NCI-H1105 (cell line): ENCODE measurements at regions not wholly inside any gene's neighbourhood (a gene's known extent, or its start where the extent isn't known, plus 50 kb on each side); places are given as distances from the start of the nearest gene placed in this dataset.
"Not testable (repeated sequence)": the region's sequence is repeated elsewhere in the genome, so short reads cannot be mapped to it uniquely, and the experiment has no call there.

ENCODE experiments used
- DNase-seq: peaks from one replicate; lab custom pipeline; 2025; lab: John Stamatoyannopoulos, UW

DNA sequence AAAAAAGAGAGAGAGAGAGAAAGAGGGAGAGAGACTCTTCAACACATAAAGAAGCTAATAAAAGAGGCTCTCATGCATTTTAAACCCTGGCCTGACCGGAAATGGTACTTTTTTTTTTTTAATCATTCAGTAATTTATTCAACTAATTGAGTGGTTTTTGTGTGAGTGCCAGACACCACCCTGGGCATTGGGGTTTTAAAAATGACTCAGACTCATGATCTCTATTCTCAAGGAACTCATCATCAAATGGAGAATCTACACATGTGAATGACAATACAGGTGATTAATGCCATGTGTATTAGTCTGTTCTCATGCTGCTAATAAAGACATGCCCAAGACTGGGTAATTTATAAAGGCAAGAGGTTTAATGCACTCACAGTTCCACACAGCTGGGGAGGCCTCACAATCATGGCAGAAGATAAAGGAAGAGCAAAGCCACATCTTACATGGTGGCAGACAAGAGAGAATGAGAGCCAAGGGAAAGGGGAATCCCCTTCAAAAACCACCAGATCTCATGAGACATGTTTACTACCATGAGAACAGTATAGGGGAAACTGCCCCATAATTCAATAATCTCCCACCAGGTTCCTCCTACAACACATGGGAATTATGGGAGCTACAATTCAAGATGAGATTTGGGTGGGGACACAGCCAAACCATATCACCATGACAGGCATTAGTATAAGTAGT lies 158.5 kb upstream of the AUTS2 start:
- no peak for DNase-seq

DNA sequence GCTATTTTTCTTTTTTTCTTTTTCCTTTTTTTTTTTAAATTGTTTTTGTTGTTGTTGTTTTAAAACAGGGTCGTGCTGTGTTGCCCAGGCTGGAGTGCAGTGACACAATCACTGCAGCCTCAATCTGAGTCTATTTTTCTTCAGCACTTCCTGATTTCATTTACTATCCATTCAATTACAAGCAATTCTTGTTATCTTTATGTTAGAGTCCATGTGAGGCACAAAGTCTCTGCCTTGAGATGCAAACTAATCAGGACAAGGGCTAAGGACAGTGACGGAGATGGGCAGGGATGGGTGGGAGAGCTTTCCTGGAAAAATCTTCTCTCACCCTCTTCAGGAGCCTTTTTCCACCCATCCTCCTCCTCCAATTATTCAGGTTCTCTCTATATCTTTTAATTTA lies 157.3 kb upstream of the AUTS2 start:
- no peak for DNase-seq

- DNase-seq = no peak
Observed at GRCh38 chr7:69443136-69443535, 155.1 kb upstream of the AUTS2 start.

GRCh38 chr7:69445541-69445940 lies 152.7 kb upstream of the AUTS2 start:
- DNase-seq = no peak

GRCh38 chr7:69446213-69446612 lies 152.1 kb upstream of the AUTS2 start:
- DNase-seq = not testable (repeated sequence)

GRCh38 chr7:69448071-69448470 lies 150.2 kb upstream of the AUTS2 start:
- DNase-seq = no peak

- no peak for DNase-seq
Observed at GRCh38 chr7:69450456-69450855, 147.8 kb upstream of the AUTS2 start.

DNA sequence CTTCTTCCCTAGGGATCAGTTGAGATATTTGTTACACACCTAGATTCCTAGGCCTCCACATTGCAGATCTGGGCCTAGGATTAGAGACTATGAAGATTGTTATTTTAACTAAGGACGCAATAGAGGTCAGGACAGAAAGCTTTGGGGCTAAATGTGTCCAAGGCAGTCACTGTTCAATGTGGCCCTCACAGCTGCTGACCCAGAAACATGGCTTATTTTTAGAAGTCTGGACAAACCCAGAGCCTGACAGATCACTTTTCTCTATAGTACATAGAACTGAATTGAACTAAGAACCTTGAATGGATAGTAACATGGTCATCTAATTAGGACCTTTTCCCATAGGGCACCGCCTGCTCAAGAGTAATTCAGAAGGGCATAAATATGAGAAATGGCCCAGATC lies 146.6 kb upstream of the AUTS2 start:
- DNase-seq = no peak

GRCh38 chr7:69452797-69453196 lies 145.5 kb upstream of the AUTS2 start:
- DNase-seq = no peak

- DNase-seq = peak; percentile 33
Observed at GRCh38 chr7:69457595-69458504, 140.4 kb upstream of the AUTS2 start.

DNA sequence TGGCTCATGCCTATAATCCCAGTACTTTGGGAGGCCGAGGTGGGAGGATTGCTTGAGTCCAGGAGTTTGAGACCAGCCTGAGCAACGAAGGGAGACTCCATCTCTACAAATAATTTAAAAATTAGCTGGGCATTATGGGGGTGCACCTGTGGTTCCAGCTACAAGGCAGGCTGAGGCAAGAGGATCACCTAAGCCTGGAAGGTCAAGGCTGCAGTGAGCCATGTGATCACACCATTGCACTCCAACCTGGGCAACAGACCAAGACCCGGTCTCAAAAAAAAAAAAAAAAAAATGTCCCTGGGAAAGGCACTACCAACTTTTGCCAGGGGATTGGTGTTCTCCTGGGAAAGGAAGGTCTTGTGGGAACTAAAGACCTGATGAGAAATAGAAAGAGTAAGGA lies 134.2 kb upstream of the AUTS2 start:
- DNase-seq = no peak

DNA sequence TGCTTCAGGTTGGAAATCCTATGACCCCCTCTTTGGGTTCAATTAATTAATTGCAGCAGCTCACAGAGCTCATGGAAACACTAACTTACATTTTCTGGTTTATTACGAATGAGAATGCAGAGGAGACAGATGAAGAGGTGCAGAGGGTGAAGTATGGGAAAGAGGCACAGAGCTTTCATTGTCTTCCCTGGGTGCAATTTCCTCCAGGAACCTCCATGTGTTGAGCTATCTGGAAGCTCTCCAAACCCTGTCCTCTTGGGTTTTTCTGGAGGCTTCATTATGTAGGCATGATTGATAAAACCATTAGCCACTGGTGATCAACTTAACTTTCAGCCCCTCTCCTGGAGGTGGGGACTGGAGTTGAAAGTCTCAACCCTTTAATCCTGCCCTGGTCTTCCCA lies 133.0 kb upstream of the AUTS2 start:
- no peak for DNase-seq

DNA sequence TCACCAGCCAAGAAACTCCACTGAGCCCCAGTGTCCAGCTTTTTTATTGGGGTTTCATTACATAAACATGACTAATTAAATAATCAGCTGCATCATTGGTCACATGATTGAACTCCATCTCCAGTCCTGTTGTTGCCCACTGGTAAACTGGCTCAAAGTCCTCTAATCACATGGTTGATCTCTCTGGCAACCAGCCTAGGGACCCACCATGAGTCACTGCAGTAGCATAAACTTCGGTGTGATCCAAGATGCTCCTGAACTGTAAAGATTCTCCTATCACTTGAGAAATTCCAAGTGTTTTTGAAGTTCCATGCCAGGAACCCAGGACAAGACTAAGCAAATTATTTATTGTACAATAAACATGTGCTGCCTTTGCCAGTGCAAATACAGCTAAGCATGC lies 130.4 kb upstream of the AUTS2 start:
- DNase-seq = no peak

DNA sequence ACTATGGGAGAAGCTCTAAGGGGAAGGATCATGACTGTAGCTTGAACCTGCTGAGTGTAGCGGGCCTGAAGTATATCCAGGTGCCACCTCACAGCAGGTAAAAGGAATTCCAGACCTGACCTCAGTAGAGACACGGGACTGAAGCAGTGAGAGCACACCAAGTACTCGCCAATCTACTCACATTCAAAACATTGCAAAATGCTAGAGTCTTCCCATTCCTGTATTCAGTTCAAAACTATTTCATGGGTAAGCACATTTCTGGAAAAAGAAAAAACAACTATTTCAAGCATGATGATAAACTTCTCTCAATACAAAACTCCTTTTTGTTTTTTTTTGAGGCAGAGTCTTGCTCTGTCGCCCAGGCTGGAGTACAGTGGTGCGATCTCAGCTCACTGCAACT lies 121.9 kb upstream of the AUTS2 start:
- no peak for DNase-seq

DNA sequence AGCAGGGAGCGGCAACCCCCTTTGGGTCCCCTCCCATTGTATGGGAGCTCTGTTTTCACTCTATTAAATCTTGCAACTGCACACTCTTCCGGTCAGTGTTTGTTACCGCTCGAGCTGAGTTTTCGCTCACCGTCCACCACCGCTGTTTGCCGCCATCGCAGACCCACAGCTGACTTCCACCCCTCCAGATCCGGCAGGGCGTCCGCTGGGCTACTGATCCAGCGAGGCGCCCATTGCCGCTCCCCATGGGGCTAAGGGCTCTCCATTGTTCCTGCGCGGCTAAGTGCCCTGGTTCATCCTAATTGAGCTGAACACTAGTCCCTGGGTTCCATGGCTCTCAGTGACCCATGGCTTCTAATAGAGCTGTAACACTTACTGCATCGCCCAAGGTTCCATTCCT lies 115.6 kb upstream of the AUTS2 start:
- no peak for DNase-seq

GRCh38 chr7:69489533-69489932 lies 108.7 kb upstream of the AUTS2 start:
- no peak for DNase-seq

DNA sequence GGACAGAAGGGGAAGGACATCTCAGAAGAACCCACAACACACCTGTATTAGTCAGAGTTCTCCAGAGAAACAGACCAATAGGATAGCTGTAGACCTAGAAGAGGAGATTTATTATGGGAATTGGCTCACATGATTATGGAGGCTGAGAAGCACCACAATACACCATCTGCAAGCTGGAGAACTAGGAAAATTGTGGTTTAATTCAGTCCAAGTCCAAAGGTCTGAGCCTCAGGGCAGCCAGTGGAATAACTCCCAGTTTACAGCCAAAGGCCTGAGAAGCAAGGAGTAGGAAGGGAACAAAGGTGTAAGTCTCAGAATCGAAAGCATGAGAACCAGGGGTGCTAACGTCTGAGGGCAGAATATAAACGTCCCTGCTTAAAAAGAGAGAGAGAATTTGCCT lies 99.6 kb upstream of the AUTS2 start:
- no peak for DNase-seq

GRCh38 chr7:69502358-69502757 lies 95.9 kb upstream of the AUTS2 start:
- DNase-seq = no peak

- no peak for DNase-seq
Observed at GRCh38 chr7:69504733-69505420, 93.4 kb upstream of the AUTS2 start.

DNA sequence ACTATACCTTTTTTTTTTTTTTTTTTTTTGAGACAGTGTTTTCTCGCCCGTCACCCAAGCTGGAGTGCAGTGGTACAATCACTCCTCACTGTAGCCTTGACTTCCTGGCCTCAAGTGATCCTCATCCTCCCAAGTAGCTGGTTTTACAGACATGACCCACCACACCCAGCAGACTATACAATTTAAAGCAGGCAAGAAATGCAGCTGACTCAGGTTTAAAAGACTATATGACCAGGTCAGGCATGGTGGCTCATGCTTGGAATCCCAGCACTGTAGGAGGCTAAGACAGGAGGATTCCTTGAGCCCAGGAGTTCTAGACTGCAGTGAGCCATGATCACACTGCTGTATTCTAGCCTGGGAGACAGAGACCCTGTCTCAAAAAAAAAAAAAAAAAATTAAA lies 89.5 kb upstream of the AUTS2 start:
- DNase-seq = no peak

DNA sequence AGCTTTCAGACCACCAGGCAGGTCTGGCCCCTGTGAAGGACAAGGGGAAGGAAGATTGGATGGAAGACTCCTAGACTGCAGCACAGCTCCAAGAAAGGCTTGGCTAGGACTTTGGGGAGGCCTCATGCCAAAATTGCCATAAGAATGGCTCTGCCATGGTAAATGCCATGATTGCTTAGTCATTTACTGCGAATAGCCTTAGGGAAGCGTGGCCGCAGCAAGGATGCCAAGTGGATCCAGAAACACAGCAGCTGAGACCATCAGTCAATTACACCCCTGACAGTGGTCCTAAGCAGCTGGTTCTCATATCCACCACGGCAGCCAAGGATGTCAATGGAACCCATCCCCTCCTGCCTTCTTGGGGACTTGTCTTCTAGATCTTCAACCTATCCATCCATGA lies 88.2 kb upstream of the AUTS2 start:
- no peak for DNase-seq

GRCh38 chr7:69515495-69516212 lies 82.6 kb upstream of the AUTS2 start:
- DNase-seq = no peak
